Progenitor cell of endocrine pancreas (in vitro differentiated cells): ENCODE measurements at regions not wholly inside any gene's neighbourhood (a gene's known extent, or its start where the extent isn't known, plus 50 kb on each side); places are given as distances from the start of the nearest gene placed in this dataset.

Experiments used
- DNase-seq: peaks from one replicate; pipeline ENCODE4 v3.0.0; 2021; ENCODE audit warnings: low spot score; ENCODE audit not compliant: unreplicated experiment
- H3K27ac Mint-ChIP-seq: 2 replicates; pipeline ENCODE4 v1.8.0; 2021; ENCODE audit warnings: mild to moderate bottlenecking, moderate library complexity, mixed read lengths
- H3K27me3 Mint-ChIP-seq: 2 replicates; pipeline ENCODE4 v1.8.0; 2021; ENCODE audit warnings: mixed read lengths
- H3K36me3 Mint-ChIP-seq: 2 replicates; pipeline ENCODE4 v1.8.0; 2022; ENCODE audit warnings: mixed read lengths; ENCODE audit not compliant: insufficient read depth
- H3K4me1 Mint-ChIP-seq: 2 replicates; pipeline ENCODE4 v1.8.0; 2021; ENCODE audit warnings: low read depth, mixed read lengths
- H3K4me3 Mint-ChIP-seq: 2 replicates; pipeline ENCODE4 v1.8.0; 2021; ENCODE audit warnings: low read depth, mild to moderate bottlenecking, moderate library complexity, mixed read lengths
- H3K9me3 Mint-ChIP-seq: 2 replicates; pipeline ENCODE4 v1.8.0; 2021; ENCODE audit warnings: low read depth, mixed read lengths
- TF ChIP-seq, protein P1 (sequence below): fragments of 200-600 bp; sonication (generic); IDR thresholded peaks from one replicate; pipeline ENCODE4 v1.5.0; 2021; ENCODE audit warnings: antibody characterized with exemption, mild to moderate bottlenecking; ENCODE audit not compliant: unreplicated experiment

DNA sequence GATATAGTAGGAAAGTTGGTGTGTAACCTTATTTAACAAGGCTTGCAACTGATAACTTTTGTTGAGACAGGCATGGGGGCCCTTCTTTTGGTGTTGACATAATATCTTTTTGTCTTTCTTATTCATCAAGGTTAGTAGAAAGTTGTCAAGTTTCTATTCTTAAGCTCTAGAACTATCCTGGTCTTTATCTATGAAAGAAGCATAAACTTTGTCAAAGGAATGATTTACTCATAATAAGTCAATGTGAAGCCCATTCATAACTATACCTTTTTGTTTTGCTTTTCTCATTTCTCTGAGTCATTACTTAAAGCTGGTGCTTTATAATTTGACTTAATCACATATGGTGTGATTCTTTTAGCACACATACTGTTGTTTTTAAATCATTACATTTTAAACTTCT, 312.4 kb downstream of the UTRN start:
- DNase-seq = no peak
- TF ChIP-seq, protein P1, sequence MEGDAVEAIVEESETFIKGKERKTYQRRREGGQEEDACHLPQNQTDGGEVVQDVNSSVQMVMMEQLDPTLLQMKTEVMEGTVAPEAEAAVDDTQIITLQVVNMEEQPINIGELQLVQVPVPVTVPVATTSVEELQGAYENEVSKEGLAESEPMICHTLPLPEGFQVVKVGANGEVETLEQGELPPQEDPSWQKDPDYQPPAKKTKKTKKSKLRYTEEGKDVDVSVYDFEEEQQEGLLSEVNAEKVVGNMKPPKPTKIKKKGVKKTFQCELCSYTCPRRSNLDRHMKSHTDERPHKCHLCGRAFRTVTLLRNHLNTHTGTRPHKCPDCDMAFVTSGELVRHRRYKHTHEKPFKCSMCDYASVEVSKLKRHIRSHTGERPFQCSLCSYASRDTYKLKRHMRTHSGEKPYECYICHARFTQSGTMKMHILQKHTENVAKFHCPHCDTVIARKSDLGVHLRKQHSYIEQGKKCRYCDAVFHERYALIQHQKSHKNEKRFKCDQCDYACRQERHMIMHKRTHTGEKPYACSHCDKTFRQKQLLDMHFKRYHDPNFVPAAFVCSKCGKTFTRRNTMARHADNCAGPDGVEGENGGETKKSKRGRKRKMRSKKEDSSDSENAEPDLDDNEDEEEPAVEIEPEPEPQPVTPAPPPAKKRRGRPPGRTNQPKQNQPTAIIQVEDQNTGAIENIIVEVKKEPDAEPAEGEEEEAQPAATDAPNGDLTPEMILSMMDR = no peak
- no peak overlapping the region for H3K4me3 Mint-ChIP-seq
- no peaks in the 10 kb centered on the region for H3K27me3 Mint-ChIP-seq
- peaks cover 23% of the 10 kb centered on the region for H3K9me3 Mint-ChIP-seq
- peaks cover 4% of the 10 kb centered on the region for H3K4me1 Mint-ChIP-seq
- peaks cover 26% of the 10 kb centered on the region for H3K36me3 Mint-ChIP-seq
- no peak overlapping the region for H3K27ac Mint-ChIP-seq

- TF ChIP-seq, protein P1 = no peak
- Mint-ChIP-seq H3K9me3 (peaks cover 19% of the 10 kb centered on the region), H3K36me3 (peaks cover 24% of the 10 kb centered on the region), H3K4me3 (no peak overlapping the region), H3K27me3 (no peaks in the 10 kb centered on the region), H3K27ac (no peak overlapping the region), H3K4me1 (peaks cover 4% of the 10 kb centered on the region)
- no peak for DNase-seq
Measured at GRCh38 chr6:144599615-144600014, 314.5 kb downstream of the UTRN start.

DNA sequence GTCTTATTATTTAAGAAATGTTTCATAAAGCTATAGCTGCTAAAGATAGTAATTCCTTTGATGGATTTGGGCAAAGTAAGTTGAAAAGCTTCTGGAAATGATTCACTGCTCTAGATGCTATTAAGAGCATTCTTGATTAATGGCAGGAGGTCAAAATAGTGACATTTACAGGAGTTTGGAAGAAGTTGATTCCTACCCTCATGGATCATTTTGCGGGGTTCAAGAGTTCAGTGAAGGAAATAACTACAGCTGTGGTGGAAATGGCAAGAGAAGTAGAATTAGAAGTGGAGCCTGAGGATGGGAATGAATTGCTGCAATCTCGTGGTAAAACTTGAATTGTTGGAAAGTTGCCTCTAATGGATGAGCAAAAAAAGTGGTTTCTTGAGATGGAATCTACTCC, 316.1 kb downstream of the UTRN start:
- DNase-seq = no peak
- H3K9me3 Mint-ChIP-seq = peaks cover 19% of the 10 kb centered on the region

GRCh38 chr6:144602523-144603180, 317.5 kb downstream of the UTRN start:
- no peak for DNase-seq
- H3K4me3 Mint-ChIP-seq = no peak overlapping the region
- H3K27ac Mint-ChIP-seq = no peak overlapping the region
- peaks cover 4% of the 10 kb centered on the region for H3K4me1 Mint-ChIP-seq
- no peaks in the 10 kb centered on the region for H3K27me3 Mint-ChIP-seq
- peaks cover 21% of the 10 kb centered on the region for H3K9me3 Mint-ChIP-seq
- peaks cover 30% of the 10 kb centered on the region for H3K36me3 Mint-ChIP-seq
- TF ChIP-seq, protein P1 = no peak

More for the DNA sequence above, 316.1 kb downstream of the UTRN start:
- Mint-ChIP-seq H3K4me3 (no peak overlapping the region), H3K36me3 (peaks cover 24% of the 10 kb centered on the region), H3K27ac (no peak overlapping the region), H3K4me1 (peaks cover 4% of the 10 kb centered on the region), H3K27me3 (no peaks in the 10 kb centered on the region)
- TF ChIP-seq, protein P1 = no peak

DNA sequence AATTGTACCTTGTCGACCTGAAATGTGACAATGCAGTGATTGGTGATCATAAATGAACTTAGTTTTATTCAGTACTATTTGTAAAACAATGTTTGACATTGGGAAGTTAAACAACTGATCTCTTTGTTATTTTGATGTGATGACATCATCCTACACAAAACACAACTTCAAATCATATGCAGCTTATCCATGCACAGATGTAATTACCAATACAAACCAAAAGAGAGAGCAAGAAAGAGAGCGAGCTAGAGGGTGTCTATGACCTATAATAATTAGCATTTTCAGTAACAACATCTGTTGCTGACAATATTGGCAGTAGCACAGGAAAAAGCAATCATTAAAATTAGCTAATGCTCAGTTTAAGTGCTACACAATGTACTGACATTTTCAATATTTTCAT, 320.9 kb downstream of the UTRN start:
- Mint-ChIP-seq H3K4me3 (no peak overlapping the region), H3K27ac (peak overlapping the region; percentile 78), H3K27me3 (no peaks in the 10 kb centered on the region), H3K9me3 (peaks cover 12% of the 10 kb centered on the region), H3K36me3 (peaks cover 30% of the 10 kb centered on the region), H3K4me1 (no peaks in the 10 kb centered on the region)
- DNase-seq = no peak
- TF ChIP-seq, protein P1 = no peak
